Body of pancreas (tissue), 4 donors: ENCODE measurements at regions not wholly inside any gene's neighbourhood (a gene's known extent, or its start where the extent isn't known, plus 50 kb on each side); places are given as distances from the start of the nearest gene placed in this dataset.

Experiments
- CTCF ChIP-seq, 7 experiments: fragments of 450-650 bp in 4 of 7; fragments of 200-600 bp in 3 of 7; sonication (generic) in 3 of 7; IDR thresholded peaks; one replicate each; pipeline ENCODE4 v1.5.1; 2016 to 2019; ENCODE audit warnings: antibody characterized with exemption in 7 of 7
- POLR2A ChIP-seq, 3 donors: fragments of 450-650 bp; IDR thresholded peaks; one replicate each; pipeline ENCODE4 v1.6.1; 2016; ENCODE audit warnings: antibody characterized with exemption in 3 of 3, mild to moderate bottlenecking in 2 of 3

GRCh38 chr13:110991991-110992508, 77.2 kb upstream of the ANKRD10 start:
- no peak for TF ChIP-seq POLR2A (IDR thresholded peaks at IDR 0.05)
- no peak for TF ChIP-seq CTCF (IDR thresholded peaks at IDR 0.05)
